SH-SY5Y (cell line): ENCODE measurements at regions not wholly inside any gene's neighbourhood (a gene's known extent, or its start where the extent isn't known, plus 50 kb on each side); places are given as distances from the start of the nearest gene placed in this dataset.

Source experiments
- GATA2 ChIP-seq: IDR thresholded peaks from 2 replicates; pipeline ENCODE4 v1.6.1; 2011; ENCODE audit warnings: mild to moderate bottlenecking, low read depth, low read length
- GATA3 ChIP-seq: IDR thresholded peaks from 2 replicates; pipeline ENCODE4 v1.6.1; 2011; ENCODE audit warnings: low read depth, mild to moderate bottlenecking, low read length, moderate library complexity

- no peak for TF ChIP-seq GATA3
- TF ChIP-seq GATA2, result no peak
Measured at GRCh38 chr4:19033816-19034733, 1012.5 kb upstream of the LCORL start.
